PC-9 (cell line): ENCODE measurements at regions not wholly inside any gene's neighbourhood (a gene's known extent, or its start where the extent isn't known, plus 50 kb on each side); places are given as distances from the start of the nearest gene placed in this dataset.

ENCODE experiments used
- BruUV-seq: library from RNA; stranded (reverse); fragments of 400-500 nt; replicated peaks from 2 replicates; lab custom pipeline; 2021; lab: Mats Ljungman, UMichigan
- CTCF ChIA-PET: fragments of 300-600 bp; sonication (Branson Sonifier 250); formaldehyde crosslinking; loops from one replicate; lab custom pipeline; 2022; ENCODE audit warnings: antibody characterized with exemption; lab: Charles Lee
- POLR2A ChIA-PET: fragments of 300-600 bp; sonication (Branson Sonifier 250); formaldehyde crosslinking; loops from one replicate; lab custom pipeline; 2022; ENCODE audit warnings: antibody characterized with exemption; ENCODE audit not compliant: unreplicated experiment; lab: Charles Lee
- DNase-seq, 2 experiments: peaks; one replicate each; pipeline versions ENCODE4 v3.0.0 to v3.0.0-alpha.2; 2015 to 2022; ENCODE audit warnings: mixed read lengths in 1 of 2
- H2AFZ ChIP-seq: fragments of 200-600 bp; sonication (generic); 2 replicates; pipeline ENCODE4 v1.8.1; 2017; ENCODE audit warnings: antibody characterized with exemption
- H3F3A ChIP-seq: fragments of 200-600 bp; sonication (generic); 2 replicates; pipeline ENCODE4 v1.8.1; 2017; ENCODE audit warnings: antibody characterized with exemption, mild to moderate bottlenecking, low read depth; ENCODE audit not compliant: insufficient read depth
- H3K27ac ChIP-seq: fragments of 200-600 bp; sonication (generic); 2 replicates; pipeline ENCODE4 v1.6.1; 2016; ENCODE audit warnings: mixed run types
- H3K27me3 ChIP-seq: fragments of 200-600 bp; sonication (generic); 2 replicates; pipeline ENCODE4 v1.6.1; 2016; ENCODE audit warnings: low read depth, mixed run types; ENCODE audit not compliant: insufficient read depth
- H3K36me3 ChIP-seq: fragments of 200-600 bp; sonication (generic); 2 replicates; pipeline ENCODE4 v1.6.1; 2016; ENCODE audit warnings: low read depth, mixed run types
- H3K4me1 ChIP-seq: fragments of 200-600 bp; sonication (generic); replicated peaks from 2 replicates; pipeline ENCODE4 v1.6.1; 2016; ENCODE audit warnings: mixed run types; ENCODE audit not compliant: insufficient read depth
- H3K4me2 ChIP-seq: fragments of 200-600 bp; sonication (generic); 2 replicates; pipeline ENCODE4 v1.6.1; 2017; ENCODE audit warnings: mixed run types
- H3K4me3 ChIP-seq: fragments of 200-600 bp; sonication (generic); 2 replicates; pipeline ENCODE4 v1.6.1; 2016; ENCODE audit warnings: mixed run types
- H3K79me2 ChIP-seq: fragments of 200-600 bp; sonication (generic); 2 replicates; pipeline ENCODE4 v1.6.1; 2017; ENCODE audit warnings: low read depth, mixed run types
- H3K9me2 ChIP-seq: fragments of 200-600 bp; sonication (generic); 2 replicates; pipeline ENCODE4 v1.8.1; 2017; ENCODE audit warnings: mild to moderate bottlenecking; ENCODE audit not compliant: insufficient read depth
- H3K9me3 ChIP-seq: fragments of 200-600 bp; sonication (generic); 2 replicates; pipeline ENCODE4 v1.8.1; 2016; ENCODE audit warnings: low read depth; ENCODE audit not compliant: insufficient read depth
- H4K20me1 ChIP-seq: fragments of 200-600 bp; sonication (generic); 2 replicates; pipeline ENCODE4 v1.8.1; 2017; ENCODE audit not compliant: insufficient read depth
- EZH2 ChIP-seq: fragments of 200-600 bp; sonication (generic); IDR thresholded peaks from 2 replicates; pipeline ENCODE4 v1.8.0; 2017; ENCODE audit warnings: antibody characterized with exemption, low read depth
- intact Hi-C: fragments of 100-400 bp; cut with micrococcal nuclease; formaldehyde crosslinking; loops from one replicate; pipeline ENCODE4 v1.10.0; 2022; ENCODE audit not compliant: unreplicated experiment
- TF ChIP-seq, protein P1 (sequence below): fragments of 200-600 bp; sonication (generic); conservative IDR thresholded peaks from 2 replicates; pipeline ENCODE4 v1.6.1; 2017; ENCODE audit warnings: mixed run types, antibody characterized with exemption, mild to moderate bottlenecking, moderate library complexity

DNA sequence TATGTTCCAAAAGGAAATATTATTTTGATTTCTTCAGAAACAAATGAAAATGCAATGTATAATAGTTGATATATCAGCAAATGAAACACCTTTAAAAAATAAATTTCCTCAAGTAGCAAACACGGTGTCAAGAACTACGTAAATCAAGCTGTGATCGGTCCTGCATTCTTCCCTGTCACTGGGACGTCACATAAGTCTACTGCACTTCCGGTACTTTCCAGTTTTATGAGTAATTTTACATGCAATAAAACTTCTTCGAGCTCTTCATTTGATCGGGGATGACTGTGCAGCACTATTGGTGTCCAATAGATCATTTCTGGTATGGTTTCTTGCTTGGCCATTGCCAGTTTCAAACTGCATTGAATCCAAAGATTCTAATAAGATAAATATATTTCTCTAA, 114.0 kb upstream of the VEGFC start:
- Histone ChIP-seq H3F3A (no peaks in the 10 kb centered on the region), H3K36me3 (no peaks in the 10 kb centered on the region), H2AFZ (no peak overlapping the region), H4K20me1 (no peaks in the 10 kb centered on the region), H3K4me1 (no peaks in the 10 kb centered on the region), H3K4me2 (no peak overlapping the region), H3K27me3 (no peaks in the 10 kb centered on the region), H3K9me3 (no peaks in the 10 kb centered on the region), H3K79me2 (no peaks in the 10 kb centered on the region), H3K4me3 (no peak overlapping the region), H3K27ac (no peak overlapping the region), H3K9me2 (no peaks in the 10 kb centered on the region)
- ChIA-PET CTCF (no interaction called here), POLR2A (no interaction called here)
- no TSS peak for BruUV-seq
- intact Hi-C loops: no loop called here
- no peak for DNase-seq
- TF ChIP-seq, protein P1, sequence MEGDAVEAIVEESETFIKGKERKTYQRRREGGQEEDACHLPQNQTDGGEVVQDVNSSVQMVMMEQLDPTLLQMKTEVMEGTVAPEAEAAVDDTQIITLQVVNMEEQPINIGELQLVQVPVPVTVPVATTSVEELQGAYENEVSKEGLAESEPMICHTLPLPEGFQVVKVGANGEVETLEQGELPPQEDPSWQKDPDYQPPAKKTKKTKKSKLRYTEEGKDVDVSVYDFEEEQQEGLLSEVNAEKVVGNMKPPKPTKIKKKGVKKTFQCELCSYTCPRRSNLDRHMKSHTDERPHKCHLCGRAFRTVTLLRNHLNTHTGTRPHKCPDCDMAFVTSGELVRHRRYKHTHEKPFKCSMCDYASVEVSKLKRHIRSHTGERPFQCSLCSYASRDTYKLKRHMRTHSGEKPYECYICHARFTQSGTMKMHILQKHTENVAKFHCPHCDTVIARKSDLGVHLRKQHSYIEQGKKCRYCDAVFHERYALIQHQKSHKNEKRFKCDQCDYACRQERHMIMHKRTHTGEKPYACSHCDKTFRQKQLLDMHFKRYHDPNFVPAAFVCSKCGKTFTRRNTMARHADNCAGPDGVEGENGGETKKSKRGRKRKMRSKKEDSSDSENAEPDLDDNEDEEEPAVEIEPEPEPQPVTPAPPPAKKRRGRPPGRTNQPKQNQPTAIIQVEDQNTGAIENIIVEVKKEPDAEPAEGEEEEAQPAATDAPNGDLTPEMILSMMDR: no peak
- TF ChIP-seq EZH2: no peak

DNA sequence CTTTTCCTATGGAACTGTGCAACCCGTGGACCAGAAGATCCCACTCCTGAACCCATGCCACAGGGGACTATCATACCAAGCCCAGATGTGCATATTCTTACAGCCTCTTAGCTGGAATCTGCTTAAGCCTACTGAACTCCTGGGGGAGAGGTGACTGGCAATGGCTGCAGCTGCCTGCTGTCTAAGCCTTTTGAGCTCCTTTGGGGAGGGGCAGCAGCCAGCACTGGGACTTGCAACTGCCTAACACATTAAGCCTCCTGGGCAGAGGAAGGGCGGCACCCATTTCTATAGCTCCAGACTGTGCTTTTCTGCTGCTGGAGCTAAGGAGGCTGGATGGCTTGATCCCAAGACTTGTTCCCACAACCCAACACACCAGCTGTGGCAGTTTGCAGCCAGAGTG, 117.9 kb upstream of the VEGFC start:
- H3K27ac ChIP-seq: no peak overlapping the region
- H3K4me3 ChIP-seq: no peak overlapping the region
- no peak for TF ChIP-seq EZH2
- TF ChIP-seq, protein P1: no peak
- no peak for DNase-seq
- ChIA-PET CTCF (no interaction called here), POLR2A (no interaction called here)
- no peaks in the 10 kb centered on the region for H3K9me3 ChIP-seq
- H3K36me3 ChIP-seq: no peaks in the 10 kb centered on the region
- H3K4me1 ChIP-seq: no peaks in the 10 kb centered on the region
- H2AFZ ChIP-seq: no peak overlapping the region
- intact Hi-C loops: no loop called here
- no peaks in the 10 kb centered on the region for H3K27me3 ChIP-seq
- H3F3A ChIP-seq: no peaks in the 10 kb centered on the region
- no peak overlapping the region for H3K4me2 ChIP-seq
- no peaks in the 10 kb centered on the region for H3K79me2 ChIP-seq
- BruUV-seq: no TSS peak
- no peaks in the 10 kb centered on the region for H3K9me2 ChIP-seq
- no peaks in the 10 kb centered on the region for H4K20me1 ChIP-seq

DNA sequence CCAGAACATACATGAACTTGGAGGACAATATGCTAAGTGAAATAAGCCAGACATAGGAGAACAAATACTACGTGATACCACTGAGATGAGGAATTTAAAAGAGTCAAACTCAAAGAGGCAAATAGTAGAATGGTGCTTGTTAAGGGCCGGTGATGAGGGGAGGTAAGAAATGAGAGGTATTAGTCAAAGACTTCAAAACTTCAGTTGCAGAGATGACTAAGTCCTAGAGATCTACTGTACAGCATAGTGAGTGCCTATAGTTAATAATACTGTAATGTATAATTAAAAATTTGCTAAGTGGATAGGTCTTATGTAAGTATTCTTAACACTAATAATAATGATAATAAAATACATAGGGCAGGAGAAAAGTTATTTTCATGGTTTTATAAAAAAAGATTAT, 126.9 kb upstream of the VEGFC start:
- no peaks in the 10 kb centered on the region for H3K27me3 ChIP-seq

More for the DNA sequence above, 126.9 kb upstream of the VEGFC start:
- TF ChIP-seq, protein P1: no peak
- TF ChIP-seq EZH2: no peak
- intact Hi-C loops: no loop called here
- H4K20me1 ChIP-seq: no peaks in the 10 kb centered on the region
- no peak overlapping the region for H3K4me3 ChIP-seq
- H3K4me2 ChIP-seq: no peak overlapping the region
- no peaks in the 10 kb centered on the region for H3F3A ChIP-seq
- ChIA-PET CTCF (no interaction called here), POLR2A (no interaction called here)
- H2AFZ ChIP-seq: no peak overlapping the region
- H3K4me1 ChIP-seq: no peaks in the 10 kb centered on the region
- no peaks in the 10 kb centered on the region for H3K36me3 ChIP-seq
- no TSS peak for BruUV-seq
- no peak for DNase-seq
- H3K9me2 ChIP-seq: no peaks in the 10 kb centered on the region
- H3K27ac ChIP-seq: no peak overlapping the region
- H3K79me2 ChIP-seq: no peaks in the 10 kb centered on the region
- H3K9me3 ChIP-seq: no peaks in the 10 kb centered on the region
